ENCODE measurements at regions not wholly inside any gene's neighbourhood (a gene's known extent, or its start where the extent isn't known, plus 50 kb on each side); places are given as distances from the start of the nearest gene placed in this dataset.

GRCh38 chr4:32337403-32337802, 1617.2 kb downstream of the PCDH7 start:
- Histone ChIP-seq H3K4me1 (ENCODE audit: insufficient read depth, low read length) (no peaks in the 10 kb centered on the region), H3K27ac (ENCODE audit: low read depth in 1 of 2, low read length in 2 of 2) (no peak overlapping the region), H3K27me3 (ENCODE audit: control insufficient read depth in 1 of 2, insufficient read depth in 2 of 2, low read length in 2 of 2) (no peaks in the 10 kb centered on the region), H3K4me3 (ENCODE audit: low read length) (no peak overlapping the region), H3K36me3 (ENCODE audit: insufficient read depth, low read length) (no peaks in the 10 kb centered on the region), H3K9me3 (ENCODE audit: control insufficient read depth in 1 of 2, insufficient read depth in 1 of 2, low read length in 2 of 2) (no peaks in the 10 kb centered on the region)
- Mint-ChIP-seq H3K4me1 (ENCODE audit: low read depth) (no peaks in the 10 kb centered on the region), H3K27me3 (no peaks in the 10 kb centered on the region), H3K4me3 (no peak overlapping the region), H3K9me3 (peaks cover 6% of the 10 kb centered on the region), H3K27ac (no peak overlapping the region), H3K36me3 (ENCODE audit: low read depth) (no peaks in the 10 kb centered on the region)
- POLR2A ChIA-PET = no interaction called here
- ATAC-seq (ENCODE audit: poor library complexity) = no peak
- intact Hi-C loops (cut with DNase I, micrococcal nuclease) = no loop called here
- no peak for TF ChIP-seq CTCF (IDR thresholded peaks at IDR 0.05)
- CTCF ChIA-PET = no interaction called here
- DNase-seq = no peak

- intact Hi-C loops (cut with DNase I, micrococcal nuclease) = no loop called here
- peaks cover 11% of the 10 kb centered on the region for H3K9me3 Mint-ChIP-seq
- DNase-seq = no peak
- Histone ChIP-seq H3K4me3 (ENCODE audit: low read length) (no peak overlapping the region), H3K9me3 (ENCODE audit: control insufficient read depth in 1 of 2, insufficient read depth in 1 of 2, low read length in 2 of 2) (no peaks in the 10 kb centered on the region), H3K27me3 (ENCODE audit: control insufficient read depth in 1 of 2, insufficient read depth in 2 of 2, low read length in 2 of 2) (no peaks in the 10 kb centered on the region), H3K4me1 (ENCODE audit: insufficient read depth, low read length) (no peaks in the 10 kb centered on the region), H3K27ac (ENCODE audit: low read depth in 1 of 2, low read length in 2 of 2) (no peak overlapping the region), H3K36me3 (ENCODE audit: insufficient read depth, low read length) (no peaks in the 10 kb centered on the region)
- CTCF ChIA-PET = no interaction called here
- no peaks in the 10 kb centered on the region for H3K27me3 Mint-ChIP-seq
- H3K4me1 Mint-ChIP-seq (ENCODE audit: low read depth) = no peaks in the 10 kb centered on the region
- no peaks in the 10 kb centered on the region for H3K36me3 Mint-ChIP-seq (ENCODE audit: low read depth)
- no peak for TF ChIP-seq CTCF (IDR thresholded peaks at IDR 0.05)
- POLR2A ChIA-PET = no interaction called here
- ATAC-seq (ENCODE audit: poor library complexity) = no peak
- no peak overlapping the region for H3K27ac Mint-ChIP-seq
- H3K4me3 Mint-ChIP-seq = no peak overlapping the region
Observed at GRCh38 chr4:32340591-32340990, 1620.4 kb downstream of the PCDH7 start.

GRCh38 chr4:32341342-32341741, 1621.2 kb downstream of the PCDH7 start:
- CTCF ChIA-PET = no interaction called here
- POLR2A ChIA-PET = no interaction called here
- H3K27ac Mint-ChIP-seq = no peak overlapping the region
- no peaks in the 10 kb centered on the region for H3K27me3 ChIP-seq (ENCODE audit: control insufficient read depth in 1 of 2, insufficient read depth in 2 of 2, low read length in 2 of 2)
- H3K9me3 ChIP-seq (ENCODE audit: control insufficient read depth in 1 of 2, insufficient read depth in 1 of 2, low read length in 2 of 2) = no peaks in the 10 kb centered on the region
- peaks cover 11% of the 10 kb centered on the region for H3K9me3 Mint-ChIP-seq
- intact Hi-C loops (cut with DNase I, micrococcal nuclease) = no loop called here
- no peaks in the 10 kb centered on the region for H3K4me1 Mint-ChIP-seq (ENCODE audit: low read depth)
- no peak overlapping the region for H3K4me3 ChIP-seq (ENCODE audit: low read length)
- no peak overlapping the region for H3K27ac ChIP-seq (ENCODE audit: low read depth in 1 of 2, low read length in 2 of 2)
- no peak overlapping the region for H3K4me3 Mint-ChIP-seq
- no peak for DNase-seq
- no peak for ATAC-seq (ENCODE audit: poor library complexity)
- no peaks in the 10 kb centered on the region for H3K36me3 Mint-ChIP-seq (ENCODE audit: low read depth)
- H3K36me3 ChIP-seq (ENCODE audit: insufficient read depth, low read length) = no peaks in the 10 kb centered on the region
- no peaks in the 10 kb centered on the region for H3K4me1 ChIP-seq (ENCODE audit: insufficient read depth, low read length)
- no peaks in the 10 kb centered on the region for H3K27me3 Mint-ChIP-seq
- TF ChIP-seq CTCF (IDR thresholded peaks at IDR 0.05) = no peak
